GM06990 (cell line): ENCODE measurements at regions not wholly inside any gene's neighbourhood (a gene's known extent, or its start where the extent isn't known, plus 50 kb on each side); places are given as distances from the start of the nearest gene placed in this dataset.

Source experiments
- DNase-seq: peaks from one replicate; pipeline ENCODE4 v3.0.0-alpha.2; 2011; ENCODE audit not compliant: insufficient read length; ENCODE audit errors: extremely low read depth
- H3K27me3 ChIP-seq: replicated peaks from 2 replicates; pipeline ENCODE4 v1.6.0; 2011; ENCODE audit warnings: low read length; ENCODE audit not compliant: control insufficient read depth, insufficient read depth
- H3K36me3 ChIP-seq: 2 replicates; pipeline ENCODE4 v1.5.1; 2011; ENCODE audit warnings: low read length; ENCODE audit not compliant: control insufficient read depth, insufficient read depth
- H3K4me3 ChIP-seq: replicated peaks from 2 replicates; pipeline ENCODE4 v1.5.1; 2011; ENCODE audit warnings: low read depth, mild to moderate bottlenecking, control low read depth, low read length
- TF ChIP-seq, protein P1 (sequence below): IDR thresholded peaks from 2 replicates; pipeline ENCODE4 v1.5.1; 2011; ENCODE audit warnings: low read length, control low read depth, mild to moderate bottlenecking, inconsistent platforms; ENCODE audit not compliant: insufficient read depth, poor library complexity, severe bottlenecking

DNA sequence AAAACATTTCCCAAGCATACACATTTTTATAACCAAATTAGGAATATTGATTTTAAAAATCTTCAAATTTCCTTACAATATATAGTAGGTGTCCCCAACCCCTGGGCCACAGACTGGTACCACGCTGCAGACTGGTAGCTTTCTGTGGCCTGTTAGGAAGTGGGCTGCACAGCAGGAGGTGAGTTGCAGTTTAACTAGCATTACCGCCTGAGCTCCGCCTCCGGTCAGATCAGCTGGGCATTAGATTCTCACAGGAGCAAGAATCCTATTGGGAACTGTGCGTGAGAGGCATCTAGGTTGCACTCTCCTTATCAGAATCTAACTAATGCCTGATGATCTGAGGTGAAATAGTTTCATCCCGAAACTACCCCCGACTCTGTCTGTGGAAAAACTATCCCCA is 62.1 kb downstream of the ZWINT start:
- TF ChIP-seq, protein P1, sequence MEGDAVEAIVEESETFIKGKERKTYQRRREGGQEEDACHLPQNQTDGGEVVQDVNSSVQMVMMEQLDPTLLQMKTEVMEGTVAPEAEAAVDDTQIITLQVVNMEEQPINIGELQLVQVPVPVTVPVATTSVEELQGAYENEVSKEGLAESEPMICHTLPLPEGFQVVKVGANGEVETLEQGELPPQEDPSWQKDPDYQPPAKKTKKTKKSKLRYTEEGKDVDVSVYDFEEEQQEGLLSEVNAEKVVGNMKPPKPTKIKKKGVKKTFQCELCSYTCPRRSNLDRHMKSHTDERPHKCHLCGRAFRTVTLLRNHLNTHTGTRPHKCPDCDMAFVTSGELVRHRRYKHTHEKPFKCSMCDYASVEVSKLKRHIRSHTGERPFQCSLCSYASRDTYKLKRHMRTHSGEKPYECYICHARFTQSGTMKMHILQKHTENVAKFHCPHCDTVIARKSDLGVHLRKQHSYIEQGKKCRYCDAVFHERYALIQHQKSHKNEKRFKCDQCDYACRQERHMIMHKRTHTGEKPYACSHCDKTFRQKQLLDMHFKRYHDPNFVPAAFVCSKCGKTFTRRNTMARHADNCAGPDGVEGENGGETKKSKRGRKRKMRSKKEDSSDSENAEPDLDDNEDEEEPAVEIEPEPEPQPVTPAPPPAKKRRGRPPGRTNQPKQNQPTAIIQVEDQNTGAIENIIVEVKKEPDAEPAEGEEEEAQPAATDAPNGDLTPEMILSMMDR = no peak

GRCh38 chr10:56296618-56297017 is 64.4 kb downstream of the ZWINT start:
- no peak for DNase-seq
- Histone ChIP-seq H3K4me3 (no peak overlapping the region), H3K27me3 (no peaks in the 10 kb centered on the region), H3K36me3 (no peaks in the 10 kb centered on the region)
- TF ChIP-seq, protein P1 = no peak

More for the DNA sequence above, 62.1 kb downstream of the ZWINT start:
- no peak for DNase-seq
- Histone ChIP-seq H3K4me3 (no peak overlapping the region), H3K27me3 (no peaks in the 10 kb centered on the region), H3K36me3 (no peaks in the 10 kb centered on the region)

DNA sequence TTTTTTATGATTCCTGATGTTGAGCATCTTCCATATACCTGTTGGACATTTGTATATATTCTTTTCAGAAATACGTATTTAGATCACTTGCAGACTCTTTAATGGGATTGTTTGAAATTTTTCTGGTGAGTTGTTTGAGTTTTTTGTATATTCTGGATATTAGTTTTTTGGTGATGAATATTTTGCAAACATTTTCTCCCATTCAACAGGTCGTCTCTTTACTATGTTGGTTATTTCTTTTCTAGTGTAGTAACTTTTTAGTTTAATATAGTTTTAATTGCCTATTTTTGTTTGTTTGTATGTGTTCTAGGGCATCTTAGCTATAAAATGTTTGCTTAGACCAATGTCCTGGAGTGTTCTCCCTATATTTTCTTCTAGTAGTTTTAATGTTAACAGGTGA is 72.7 kb downstream of the ZWINT start:
- H3K27me3 ChIP-seq = no peaks in the 10 kb centered on the region
- TF ChIP-seq, protein P1 = no peak
- DNase-seq = no peak
- H3K36me3 ChIP-seq = no peaks in the 10 kb centered on the region
- H3K4me3 ChIP-seq = no peak overlapping the region

DNA sequence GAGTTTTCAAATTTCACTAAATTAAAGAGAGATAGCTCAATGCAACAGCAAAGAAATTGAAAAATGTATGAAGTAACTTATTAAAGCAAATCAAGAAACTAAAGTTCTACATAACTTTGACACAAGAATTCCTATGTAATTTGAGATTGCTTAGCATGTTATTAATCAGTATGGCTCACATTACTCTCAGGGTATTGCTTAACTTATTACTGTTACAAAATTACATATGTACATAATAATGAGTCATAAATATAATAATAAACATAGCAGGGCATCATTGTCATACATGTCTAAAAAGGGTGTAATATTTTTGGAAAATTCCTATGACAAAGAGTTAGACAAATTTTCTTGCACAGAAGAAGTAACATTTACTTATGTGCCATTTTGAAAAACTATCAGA is 75.0 kb downstream of the ZWINT start:
- no peak for DNase-seq
- Histone ChIP-seq H3K27me3 (no peaks in the 10 kb centered on the region), H3K4me3 (no peak overlapping the region), H3K36me3 (no peaks in the 10 kb centered on the region)
- TF ChIP-seq, protein P1 = no peak

GRCh38 chr10:56279270-56279669 is 81.8 kb downstream of the ZWINT start:
- no peak for DNase-seq
- Histone ChIP-seq H3K4me3 (no peak overlapping the region), H3K27me3 (no peaks in the 10 kb centered on the region), H3K36me3 (no peaks in the 10 kb centered on the region)
- TF ChIP-seq, protein P1 = no peak

GRCh38 chr10:56269181-56269580 is 91.9 kb downstream of the ZWINT start:
- no peak for DNase-seq
- TF ChIP-seq, protein P1 = no peak
- Histone ChIP-seq H3K4me3 (no peak overlapping the region), H3K27me3 (no peaks in the 10 kb centered on the region), H3K36me3 (no peaks in the 10 kb centered on the region)
